AG09319 (cell line): ENCODE measurements at regions not wholly inside any gene's neighbourhood (a gene's known extent, or its start where the extent isn't known, plus 50 kb on each side); places are given as distances from the start of the nearest gene placed in this dataset.
A peak's percentile ranks its signal among the peaks of the same experiment; 100 is the strongest.

ENCODE experiments used
- DNase-seq: peaks from one replicate; pipeline ENCODE4 v3.0.0-alpha.2; 2010; ENCODE audit warnings: low read depth; ENCODE audit errors: extremely low read depth
- TF ChIP-seq, protein P1 (sequence below): IDR thresholded peaks from 2 replicates; pipeline ENCODE4 v1.5.1; 2011; ENCODE audit warnings: low read depth, mild to moderate bottlenecking, inconsistent platforms, low read length, moderate library complexity

DNA sequence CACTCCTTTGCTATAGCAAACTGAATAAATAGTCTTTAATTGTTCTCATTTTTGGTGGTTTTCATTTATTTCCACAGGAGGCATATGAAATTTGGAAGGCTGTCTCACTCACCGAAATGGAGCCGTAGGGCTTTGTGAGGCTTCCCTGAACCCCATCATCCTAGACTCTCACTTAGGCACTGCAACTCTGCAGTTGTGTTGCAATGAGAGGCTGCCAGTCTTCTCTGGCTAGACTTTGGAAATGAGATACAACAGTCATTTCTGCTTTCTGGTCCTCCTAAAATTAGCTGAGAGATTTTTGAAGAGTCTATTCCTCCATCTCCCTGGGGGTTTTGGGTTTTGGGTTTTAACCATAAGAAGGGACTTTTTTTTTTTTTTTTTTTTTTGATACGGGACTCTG, 146.5 kb downstream of the SH3BGRL start:
- TF ChIP-seq, protein P1, sequence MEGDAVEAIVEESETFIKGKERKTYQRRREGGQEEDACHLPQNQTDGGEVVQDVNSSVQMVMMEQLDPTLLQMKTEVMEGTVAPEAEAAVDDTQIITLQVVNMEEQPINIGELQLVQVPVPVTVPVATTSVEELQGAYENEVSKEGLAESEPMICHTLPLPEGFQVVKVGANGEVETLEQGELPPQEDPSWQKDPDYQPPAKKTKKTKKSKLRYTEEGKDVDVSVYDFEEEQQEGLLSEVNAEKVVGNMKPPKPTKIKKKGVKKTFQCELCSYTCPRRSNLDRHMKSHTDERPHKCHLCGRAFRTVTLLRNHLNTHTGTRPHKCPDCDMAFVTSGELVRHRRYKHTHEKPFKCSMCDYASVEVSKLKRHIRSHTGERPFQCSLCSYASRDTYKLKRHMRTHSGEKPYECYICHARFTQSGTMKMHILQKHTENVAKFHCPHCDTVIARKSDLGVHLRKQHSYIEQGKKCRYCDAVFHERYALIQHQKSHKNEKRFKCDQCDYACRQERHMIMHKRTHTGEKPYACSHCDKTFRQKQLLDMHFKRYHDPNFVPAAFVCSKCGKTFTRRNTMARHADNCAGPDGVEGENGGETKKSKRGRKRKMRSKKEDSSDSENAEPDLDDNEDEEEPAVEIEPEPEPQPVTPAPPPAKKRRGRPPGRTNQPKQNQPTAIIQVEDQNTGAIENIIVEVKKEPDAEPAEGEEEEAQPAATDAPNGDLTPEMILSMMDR, result no peak
- no peak for DNase-seq

GRCh38 chrX:81354954-81355353, 153.1 kb downstream of the SH3BGRL start:
- DNase-seq, result no peak

GRCh38 chrX:81355436-81355835, 153.5 kb downstream of the SH3BGRL start:
- no peak for DNase-seq
- TF ChIP-seq, protein P1, result no peak

More at GRCh38 chrX:81354954-81355353, 153.1 kb downstream of the SH3BGRL start:
- TF ChIP-seq, protein P1, result no peak

GRCh38 chrX:81367291-81367690, 165.4 kb downstream of the SH3BGRL start:
- TF ChIP-seq, protein P1, result no peak
- no peak for DNase-seq

GRCh38 chrX:81377329-81377728, 175.4 kb downstream of the SH3BGRL start:
- TF ChIP-seq, protein P1, result peak; percentile 48
- DNase-seq, result no peak

GRCh38 chrX:81378560-81378959, 176.7 kb downstream of the SH3BGRL start:
- DNase-seq, result peak; percentile 5
- TF ChIP-seq, protein P1, result no peak

DNA sequence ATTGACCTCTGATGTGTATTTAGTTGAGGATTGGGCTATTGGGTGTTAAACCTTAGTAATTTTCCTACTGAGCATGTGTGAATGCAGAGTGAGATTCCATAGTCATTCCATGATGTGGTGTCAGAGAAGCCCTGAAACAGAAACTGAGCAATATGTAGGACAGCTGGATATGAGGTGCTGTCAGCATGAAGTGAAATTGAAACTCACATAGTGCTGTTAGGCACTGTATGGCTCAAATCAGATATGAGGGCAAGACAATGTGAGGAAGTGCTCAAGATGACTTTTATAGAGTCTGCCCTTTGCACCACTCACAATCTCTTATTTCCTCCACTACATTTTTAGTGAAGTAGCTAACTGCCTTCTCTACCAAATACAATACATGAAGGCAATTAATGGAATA, 188.3 kb downstream of the SH3BGRL start:
- no peak for DNase-seq

More for the DNA sequence above, 188.3 kb downstream of the SH3BGRL start:
- TF ChIP-seq, protein P1, result no peak
